T-helper 9 cell (primary cell): ENCODE measurements at regions not wholly inside any gene's neighbourhood (a gene's known extent, or its start where the extent isn't known, plus 50 kb on each side); places are given as distances from the start of the nearest gene placed in this dataset.

Experiments
- DNase-seq: peaks from one replicate; pipeline ENCODE4 v3.0.0-alpha.2; 2020

DNA sequence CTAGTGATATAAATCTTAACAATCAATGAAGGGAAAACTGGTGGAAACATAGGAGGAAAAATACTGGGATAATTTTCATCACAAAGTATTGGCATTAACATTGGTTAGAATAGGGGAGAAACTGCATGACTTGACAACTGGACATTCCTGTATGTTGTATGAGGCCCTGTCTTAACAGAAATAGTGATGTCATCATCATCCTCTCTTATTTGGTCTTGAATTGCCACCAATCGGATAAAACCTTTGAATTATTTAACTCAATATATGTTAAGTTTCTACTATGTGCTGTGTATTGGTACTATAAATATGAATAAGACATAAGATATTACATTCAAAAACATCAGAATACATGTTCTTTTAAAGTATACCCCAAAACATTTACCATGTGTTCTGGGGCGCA lies 130.1 kb upstream of the CCDC54 start:
- DNase-seq = no peak

DNA sequence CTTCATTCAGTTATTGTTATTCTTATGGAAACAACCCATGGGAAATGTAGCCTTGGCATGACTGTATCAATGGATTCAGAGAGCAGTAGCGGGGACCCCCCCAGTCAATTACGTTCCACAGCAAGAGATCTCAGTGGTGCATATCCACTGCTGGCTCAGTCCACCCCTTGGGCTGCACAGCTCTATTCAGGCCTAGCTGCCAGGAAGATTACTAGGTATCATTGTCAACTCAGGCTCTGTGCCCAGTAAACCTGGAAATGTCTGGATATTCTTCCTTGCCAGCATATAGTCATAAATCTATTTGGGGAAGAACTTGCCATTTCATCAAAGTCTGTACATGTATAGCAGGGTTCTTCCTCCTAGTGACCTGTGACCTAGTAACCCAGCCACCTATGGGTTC lies 128.1 kb upstream of the CCDC54 start:
- DNase-seq = no peak

- no peak for DNase-seq
Measured at GRCh38 chr3:107250221-107250620, 127.0 kb upstream of the CCDC54 start.

GRCh38 chr3:107251819-107252218 lies 125.4 kb upstream of the CCDC54 start:
- DNase-seq = no peak

GRCh38 chr3:107256963-107257362 lies 120.3 kb upstream of the CCDC54 start:
- DNase-seq = no peak

DNA sequence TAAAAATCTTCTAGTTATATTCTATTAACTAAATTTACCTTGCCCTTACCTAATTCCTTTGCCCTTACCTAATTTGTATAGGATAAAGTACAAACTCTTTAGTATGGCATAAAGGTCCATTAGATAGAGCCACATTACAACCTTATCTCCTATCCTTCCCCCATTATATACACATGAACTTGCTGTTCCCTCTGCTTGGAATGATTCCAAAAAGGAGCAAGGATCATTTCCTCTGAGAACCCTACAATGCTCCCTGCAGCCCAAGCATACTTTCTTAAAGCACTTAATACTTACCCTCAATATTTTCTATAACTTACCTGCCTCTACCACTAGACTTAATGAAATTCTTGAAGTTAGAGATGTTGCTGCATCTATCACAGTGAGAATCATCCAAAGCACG lies 118.9 kb upstream of the CCDC54 start:
- no peak for DNase-seq

DNA sequence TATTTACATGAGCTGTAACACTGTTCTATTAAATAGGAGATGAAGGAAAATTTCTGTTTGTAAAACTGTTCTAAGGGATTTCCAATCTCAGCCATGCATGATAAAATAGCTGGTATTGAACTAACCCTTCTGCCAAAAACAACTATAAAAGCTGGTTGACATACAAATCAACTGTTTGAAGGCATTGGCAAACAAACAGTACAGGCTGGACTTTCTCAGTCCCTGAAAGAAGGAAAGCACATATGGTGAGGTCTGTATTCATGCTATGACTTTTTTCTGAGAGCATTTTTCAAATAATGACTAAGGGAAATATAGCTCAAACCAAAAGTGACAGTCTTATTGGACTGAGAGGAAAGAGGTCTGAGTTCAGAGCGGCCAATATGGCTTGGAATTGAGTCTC lies 117.0 kb upstream of the CCDC54 start:
- DNase-seq = no peak

DNA sequence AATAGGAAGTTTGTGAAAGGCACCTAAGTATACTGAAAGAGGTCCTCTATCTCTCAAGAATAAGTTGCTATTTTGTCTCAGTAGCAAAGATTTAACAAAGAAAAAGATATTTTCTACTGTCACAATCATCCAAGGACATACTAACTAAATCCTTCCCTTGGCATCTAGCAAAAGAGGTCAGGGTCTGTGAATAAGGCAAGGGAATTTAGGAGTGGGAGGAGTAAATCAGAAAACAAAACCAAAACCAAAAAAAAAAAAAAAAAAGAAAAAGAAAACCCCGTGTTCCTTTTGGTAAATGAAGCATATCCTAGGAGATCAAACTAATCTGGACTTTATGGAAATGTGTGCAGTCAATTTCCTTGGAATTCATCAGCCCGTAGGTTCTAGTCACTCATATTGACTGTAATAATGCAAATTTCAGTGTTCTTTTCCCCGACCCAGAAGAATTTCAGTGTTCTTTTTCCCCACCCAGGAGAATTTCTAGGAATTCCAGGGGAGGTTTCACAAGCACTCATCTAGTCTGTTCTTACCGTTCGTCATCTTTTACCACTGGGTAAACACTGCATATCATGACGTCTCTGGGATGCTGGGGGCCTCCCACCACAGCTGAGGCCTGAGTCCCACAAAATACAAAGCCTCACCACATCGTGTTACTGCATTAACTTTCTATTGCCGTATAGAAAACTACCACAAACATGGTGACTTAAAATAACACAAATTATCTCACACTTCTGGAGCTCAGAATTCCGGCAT lies 113.8 kb upstream of the CCDC54 start:
- DNase-seq = no peak

DNA sequence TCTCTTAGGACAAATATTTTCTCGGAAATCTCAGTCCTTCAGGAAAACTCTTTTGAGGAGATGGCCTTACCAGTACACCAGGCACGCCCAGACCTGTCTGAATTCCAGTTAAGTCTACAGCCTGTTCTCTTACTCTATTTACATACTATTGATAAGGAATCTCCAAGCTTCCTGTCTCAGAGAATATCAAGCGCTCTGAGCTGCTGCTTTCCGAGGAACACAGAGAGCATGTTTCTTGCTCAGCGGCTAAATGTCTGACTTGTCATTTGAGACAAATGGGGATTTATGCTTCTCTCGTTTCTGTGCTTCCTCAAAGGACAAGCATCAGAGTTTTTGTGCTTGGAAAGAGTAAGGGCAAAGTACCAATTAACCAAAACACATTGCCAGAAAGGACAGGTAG lies 112.4 kb upstream of the CCDC54 start:
- no peak for DNase-seq

DNA sequence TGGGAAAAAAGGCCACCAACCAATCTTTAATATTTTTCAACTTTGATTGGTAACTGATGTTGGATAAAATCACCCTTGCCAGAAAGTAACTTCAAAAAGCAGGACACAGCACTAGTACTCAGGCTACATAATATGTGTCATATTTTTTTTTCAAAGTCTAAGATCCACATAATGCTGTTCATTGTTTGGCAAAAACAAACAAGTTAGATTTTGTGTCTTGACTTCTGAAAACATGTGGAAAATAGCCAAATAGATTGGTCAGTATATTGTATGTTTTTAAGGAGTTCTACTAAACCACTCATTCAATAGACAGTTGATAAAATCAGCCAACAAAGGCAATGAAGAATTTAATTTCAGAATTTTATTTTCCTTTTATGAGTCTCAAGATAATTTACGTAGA lies 111.7 kb upstream of the CCDC54 start:
- no peak for DNase-seq

GRCh38 chr3:107268469-107268868 lies 108.8 kb upstream of the CCDC54 start:
- no peak for DNase-seq

DNA sequence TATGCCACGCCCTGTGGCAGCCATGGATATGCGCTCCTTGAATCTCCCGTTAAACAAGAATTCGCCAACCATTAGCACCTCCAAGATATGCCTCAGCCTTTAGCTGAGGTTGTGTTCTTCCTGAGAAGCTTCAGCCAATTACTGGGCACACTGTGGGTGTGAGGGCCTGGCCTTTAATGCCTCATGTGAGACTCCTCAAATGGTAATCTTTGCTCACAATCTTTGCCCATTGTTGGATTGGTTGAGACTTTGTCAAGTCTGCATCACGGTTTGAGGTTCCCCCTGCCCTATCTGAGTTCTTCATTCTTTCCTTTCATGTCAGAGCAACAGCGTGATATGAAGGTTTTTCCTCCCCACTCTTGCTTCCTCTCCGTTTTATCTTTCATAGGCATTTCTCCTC lies 108.1 kb upstream of the CCDC54 start:
- DNase-seq = no peak

- DNase-seq = no peak
Measured at GRCh38 chr3:107271787-107272387, 105.4 kb upstream of the CCDC54 start.

- no peak for DNase-seq
Measured at GRCh38 chr3:107272471-107272870, 104.8 kb upstream of the CCDC54 start.

DNA sequence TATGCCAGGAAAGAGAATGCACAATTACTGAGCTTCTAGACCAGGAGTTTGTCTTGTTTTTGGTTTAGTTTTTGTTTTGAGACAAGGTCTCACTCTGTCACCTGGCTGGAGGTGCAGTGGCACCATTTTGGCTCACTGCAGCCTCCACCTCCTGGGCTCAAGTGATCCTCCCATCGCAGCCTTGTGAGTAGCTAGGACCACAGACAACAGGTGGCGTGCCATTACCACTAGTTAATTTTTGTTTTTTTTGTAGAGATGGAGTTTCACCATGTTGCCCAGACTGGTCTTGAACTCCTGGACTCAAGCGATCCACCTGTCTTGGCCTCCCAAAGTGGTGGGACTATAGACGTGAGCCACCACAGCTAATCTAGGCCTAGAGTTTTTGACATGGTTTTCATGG lies 104.4 kb upstream of the CCDC54 start:
- no peak for DNase-seq

DNA sequence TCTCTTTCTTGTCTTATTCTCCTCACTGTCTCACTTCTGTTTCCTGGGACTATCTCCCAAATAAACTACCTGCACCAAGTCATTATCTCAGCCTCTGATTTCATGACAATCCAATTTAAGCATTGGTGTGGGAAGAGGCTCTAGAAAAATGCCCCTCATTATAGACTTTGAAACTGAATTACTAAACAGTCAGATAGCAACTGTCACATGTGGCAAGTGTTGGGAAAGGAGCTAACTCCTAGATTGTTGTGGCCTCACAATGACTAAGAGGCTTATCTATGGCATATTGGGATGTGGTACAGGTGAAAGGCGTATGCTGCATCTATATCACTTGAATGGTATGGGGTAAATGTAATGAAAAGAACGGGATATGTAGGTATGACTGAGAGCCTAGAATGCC lies 103.5 kb upstream of the CCDC54 start:
- no peak for DNase-seq

- no peak for DNase-seq
Measured at GRCh38 chr3:107275511-107275910, 101.7 kb upstream of the CCDC54 start.

- no peak for DNase-seq
Measured at GRCh38 chr3:107283948-107284347, 93.3 kb upstream of the CCDC54 start.

DNA sequence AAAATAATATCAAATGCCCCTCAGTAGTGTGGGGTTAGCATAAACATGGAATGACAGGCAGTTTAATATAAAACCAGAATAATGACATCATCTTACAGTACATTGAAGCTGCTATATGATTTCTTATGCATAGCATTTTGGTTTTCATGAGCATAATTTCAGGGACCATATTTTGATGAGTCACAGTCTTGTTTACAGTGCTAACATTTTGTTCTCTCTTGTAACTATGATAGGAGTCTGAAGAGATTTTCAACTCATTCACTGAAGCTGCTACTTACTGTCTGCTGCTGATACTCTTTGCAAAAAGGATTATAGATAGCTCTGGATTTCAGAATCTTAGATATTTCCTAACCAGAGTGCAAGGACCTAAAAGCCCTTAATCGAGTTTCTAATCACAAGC lies 92.6 kb upstream of the CCDC54 start:
- no peak for DNase-seq

- DNase-seq = no peak
Measured at GRCh38 chr3:107285197-107285596, 92.0 kb upstream of the CCDC54 start.

- no peak for DNase-seq
Measured at GRCh38 chr3:107289354-107289753, 87.9 kb upstream of the CCDC54 start.

- no peak for DNase-seq
Measured at GRCh38 chr3:107294117-107294516, 83.1 kb upstream of the CCDC54 start.

GRCh38 chr3:107297597-107297996 lies 79.6 kb upstream of the CCDC54 start:
- DNase-seq = no peak

DNA sequence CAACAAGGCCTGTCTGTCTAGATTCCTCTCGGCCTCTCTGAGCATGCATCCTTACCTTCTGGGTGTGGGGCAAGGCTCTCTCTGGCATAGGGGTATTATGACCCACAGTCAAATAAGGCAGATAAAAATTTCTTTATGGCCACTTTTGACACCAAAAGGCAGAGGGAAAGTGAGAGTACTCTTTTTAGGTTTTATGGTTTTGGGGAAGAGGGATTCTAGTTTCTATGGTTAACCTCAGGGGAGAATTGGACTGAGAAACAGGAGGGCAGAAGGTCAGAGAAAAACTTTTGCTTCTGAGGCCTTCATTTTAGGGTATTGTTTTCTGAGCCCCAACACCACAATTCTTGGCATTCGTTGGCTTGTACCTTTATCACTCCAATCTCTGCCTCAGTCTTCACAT lies 70.0 kb upstream of the CCDC54 start:
- no peak for DNase-seq

DNA sequence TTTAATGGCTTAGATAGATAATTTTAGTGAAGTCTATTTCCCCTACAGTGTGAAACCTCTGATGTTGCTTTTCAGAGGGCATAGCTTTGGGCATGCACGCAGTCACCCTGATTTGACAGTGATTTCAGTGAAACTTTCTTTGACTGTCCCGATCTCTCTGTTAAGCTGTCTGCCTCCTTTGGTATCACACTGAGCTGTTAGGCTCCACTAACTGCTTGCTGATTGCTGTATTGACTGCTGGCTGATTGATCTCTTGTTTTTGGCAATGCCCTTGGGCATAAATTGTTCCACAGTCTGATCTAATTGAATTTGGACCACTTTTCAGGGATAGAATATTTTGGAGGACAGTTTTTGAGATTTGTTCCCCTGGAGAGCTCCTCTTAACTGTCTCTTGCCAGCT lies 68.5 kb upstream of the CCDC54 start:
- no peak for DNase-seq
